ENCODE measurements at regions not wholly inside any gene's neighbourhood (a gene's known extent, or its start where the extent isn't known, plus 50 kb on each side); places are given as distances from the start of the nearest gene placed in this dataset.

- Histone ChIP-seq H3K9me3 (ENCODE audit: control insufficient read depth, low read depth, low read length) (no peaks in the 10 kb centered on the region), H3K27ac (ENCODE audit: control insufficient read depth, insufficient read depth, low read length) (no peak overlapping the region), H3K79me2 (ENCODE audit: control insufficient read depth, insufficient read depth, low read length) (no peaks in the 10 kb centered on the region), H3K9me1 (ENCODE audit: control insufficient read depth, extremely low read depth, insufficient read depth, low read length) (no peaks in the 10 kb centered on the region), H3K9ac (ENCODE audit: control insufficient read depth, extremely low read depth, insufficient read depth, low read length) (no peak overlapping the region), H3K4me2 (ENCODE audit: control insufficient read depth, extremely low read depth, insufficient read depth, low read depth, low read length) (no peak overlapping the region), H3K4me3 (ENCODE audit: control insufficient read depth in 2 of 3, extremely low read depth in 1 of 3, insufficient read depth in 2 of 3, low read depth in 1 of 3, low read length in 3 of 3) (no peak overlapping the region), H3K36me3 (ENCODE audit: control insufficient read depth in 2 of 2, extremely low read depth in 1 of 2, insufficient read depth in 2 of 2, low read length in 2 of 2) (no peaks in the 10 kb centered on the region), H2AFZ (ENCODE audit: control insufficient read depth, low read length) (no peak overlapping the region), H4K20me1 (ENCODE audit: control insufficient read depth, extremely low read depth, insufficient read depth, low read length) (no peaks in the 10 kb centered on the region), H3K4me1 (ENCODE audit: control insufficient read depth, extremely low read depth, insufficient read depth, low read length) (no peaks in the 10 kb centered on the region), H3K27me3 (ENCODE audit: control insufficient read depth, extremely low read depth, insufficient read depth, low read length) (no peaks in the 10 kb centered on the region)
- DNase-seq (ENCODE audit: low read depth, low spot score) (no peak), FAIRE-seq (no peak)
- no peak for TF ChIP-seq CTCF (optimal IDR thresholded peaks at IDR 0.05 in 1 of 3, IDR thresholded peaks at IDR 0.05 in 1 of 3, conservative IDR thresholded peaks at IDR 0.05 in 1 of 3; ENCODE audit: extremely low read depth in 1 of 3, insufficient read depth in 2 of 3, low read length in 3 of 3)
- no peak for TF ChIP-seq EZH2 (IDR thresholded peaks at IDR 0.05; ENCODE audit: low read length)
- dilution Hi-C loops (cut with MboI; ENCODE audit: extremely low pct_ligation_motif_present, low sequenced_read_pairs), result no loop called here
These were observed 78.2 kb downstream of the KIF2B start for GRCh38 chr17:53900951-53901350.

- H3K79me2 ChIP-seq (ENCODE audit: control insufficient read depth, insufficient read depth, low read length), result no peaks in the 10 kb centered on the region
- no peak overlapping the region for H3K27ac ChIP-seq (ENCODE audit: control insufficient read depth, insufficient read depth, low read length)
- H4K20me1 ChIP-seq (ENCODE audit: control insufficient read depth, extremely low read depth, insufficient read depth, low read length), result no peaks in the 10 kb centered on the region
- dilution Hi-C loops (cut with MboI; ENCODE audit: extremely low pct_ligation_motif_present, low sequenced_read_pairs), result no loop called here
- no peak overlapping the region for H3K4me3 ChIP-seq (ENCODE audit: control insufficient read depth in 2 of 3, extremely low read depth in 1 of 3, insufficient read depth in 2 of 3, low read depth in 1 of 3, low read length in 3 of 3)
- no peak overlapping the region for H3K9ac ChIP-seq (ENCODE audit: control insufficient read depth, extremely low read depth, insufficient read depth, low read length)
- H3K27me3 ChIP-seq (ENCODE audit: control insufficient read depth, extremely low read depth, insufficient read depth, low read length), result no peaks in the 10 kb centered on the region
- TF ChIP-seq CTCF (optimal IDR thresholded peaks at IDR 0.05 in 1 of 3, IDR thresholded peaks at IDR 0.05 in 1 of 3, conservative IDR thresholded peaks at IDR 0.05 in 1 of 3; ENCODE audit: extremely low read depth in 1 of 3, insufficient read depth in 2 of 3, low read length in 3 of 3), result no peak
- TF ChIP-seq EZH2 (IDR thresholded peaks at IDR 0.05; ENCODE audit: low read length), result no peak
- H3K9me3 ChIP-seq (ENCODE audit: control insufficient read depth, low read depth, low read length), result no peaks in the 10 kb centered on the region
- no peaks in the 10 kb centered on the region for H3K4me1 ChIP-seq (ENCODE audit: control insufficient read depth, extremely low read depth, insufficient read depth, low read length)
- DNase-seq (ENCODE audit: low read depth, low spot score), result no peak
- no peaks in the 10 kb centered on the region for H3K36me3 ChIP-seq (ENCODE audit: control insufficient read depth in 2 of 2, extremely low read depth in 1 of 2, insufficient read depth in 2 of 2, low read length in 2 of 2)
- H3K9me1 ChIP-seq (ENCODE audit: control insufficient read depth, extremely low read depth, insufficient read depth, low read length), result no peaks in the 10 kb centered on the region
- FAIRE-seq, result no peak
- H2AFZ ChIP-seq (ENCODE audit: control insufficient read depth, low read length), result no peak overlapping the region
- H3K4me2 ChIP-seq (ENCODE audit: control insufficient read depth, extremely low read depth, insufficient read depth, low read depth, low read length), result no peak overlapping the region
These were observed 84.7 kb downstream of the KIF2B start for GRCh38 chr17:53907435-53907834.
